Ovary (tissue), 3 donors: ENCODE measurements at regions not wholly inside any gene's neighbourhood (a gene's known extent, or its start where the extent isn't known, plus 50 kb on each side); places are given as distances from the start of the nearest gene placed in this dataset.

Source experiments
- CTCF ChIP-seq, 3 donors: fragments of 450-650 bp in 2 of 3; fragments of 200-600 bp in 1 of 3; IDR thresholded peaks; one replicate each; pipeline versions ENCODE4 v1.5.1 to v1.8.0; 2016 to 2022; ENCODE audit warnings: antibody characterized with exemption in 3 of 3, mild to moderate bottlenecking in 1 of 3
- POLR2A ChIP-seq: fragments of 450-650 bp; IDR thresholded peaks from one replicate; pipeline ENCODE4 v1.6.1; 2017; ENCODE audit warnings: antibody characterized with exemption, mild to moderate bottlenecking, moderate library complexity
- donor health status: DM: no; HTN: no; CAD: no.

- no peak for TF ChIP-seq CTCF (IDR thresholded peaks at IDR 0.05)
- no peak for TF ChIP-seq POLR2A
Observed at GRCh38 chr4:17189759-17190158, 291.3 kb upstream of the LDB2 start.
